ENCODE measurements at regions not wholly inside any gene's neighbourhood (a gene's known extent, or its start where the extent isn't known, plus 50 kb on each side); places are given as distances from the start of the nearest gene placed in this dataset.

- no peak for DNase-seq (ENCODE audit: low read depth in 1 of 2, low spot score in 1 of 2)
- TF ChIP-seq SPI1 (IDR thresholded peaks at IDR 0.05; ENCODE audit: borderline replicate concordance, low read depth) (no peak), CTCF (IDR thresholded peaks at IDR 0.05; ENCODE audit: insufficient read depth, low read length) (no peak), REST (IDR thresholded peaks at IDR 0.05; ENCODE audit: insufficient replicate concordance, low read depth) (no peak), GABPA (IDR thresholded peaks at IDR 0.05; ENCODE audit: low read depth) (no peak), POLR2AphosphoS5 (IDR thresholded peaks at IDR 0.05; ENCODE audit: low read depth) (no peak)
- no peak overlapping the region for H3K4me3 ChIP-seq (replicated peaks; ENCODE audit: insufficient read depth, low read length)
- no peaks in the 10 kb centered on the region for H3K27me3 ChIP-seq (ENCODE audit: insufficient read depth, poor library complexity, severe bottlenecking)
- no peak overlapping the region for H3K27ac ChIP-seq (replicated peaks)
These were observed 387.4 kb downstream of the ETV1 start for GRCh38 chr7:13602036-13602435.

- Histone ChIP-seq H3K4me3 (replicated peaks; ENCODE audit: insufficient read depth, low read length) (no peak overlapping the region), H3K27ac (replicated peaks) (no peak overlapping the region), H3K27me3 (ENCODE audit: insufficient read depth, poor library complexity, severe bottlenecking) (no peaks in the 10 kb centered on the region)
- no peak for TF ChIP-seq SPI1 (IDR thresholded peaks at IDR 0.05; ENCODE audit: borderline replicate concordance, low read depth)
- no peak for TF ChIP-seq CTCF (IDR thresholded peaks at IDR 0.05; ENCODE audit: insufficient read depth, low read length)
- no peak for TF ChIP-seq GABPA (IDR thresholded peaks at IDR 0.05; ENCODE audit: low read depth)
- no peak for TF ChIP-seq REST (IDR thresholded peaks at IDR 0.05; ENCODE audit: insufficient replicate concordance, low read depth)
- no peak for TF ChIP-seq POLR2AphosphoS5 (IDR thresholded peaks at IDR 0.05; ENCODE audit: low read depth)
- DNase-seq (ENCODE audit: low read depth in 1 of 2, low spot score in 1 of 2): no peak
These were observed 386.4 kb downstream of the ETV1 start for GRCh38 chr7:13603016-13603415.

- no peak for DNase-seq (ENCODE audit: low read depth in 1 of 2, low spot score in 1 of 2)
- Histone ChIP-seq H3K4me3 (replicated peaks; ENCODE audit: insufficient read depth, low read length) (no peak overlapping the region), H3K27me3 (ENCODE audit: insufficient read depth, poor library complexity, severe bottlenecking) (no peaks in the 10 kb centered on the region), H3K27ac (replicated peaks) (no peak overlapping the region)
- no peak for TF ChIP-seq CTCF (IDR thresholded peaks at IDR 0.05; ENCODE audit: insufficient read depth, low read length)
- no peak for TF ChIP-seq GABPA (IDR thresholded peaks at IDR 0.05; ENCODE audit: low read depth)
- no peak for TF ChIP-seq SPI1 (IDR thresholded peaks at IDR 0.05; ENCODE audit: borderline replicate concordance, low read depth)
- TF ChIP-seq POLR2AphosphoS5 (IDR thresholded peaks at IDR 0.05; ENCODE audit: low read depth): no peak
- TF ChIP-seq REST (IDR thresholded peaks at IDR 0.05; ENCODE audit: insufficient replicate concordance, low read depth): no peak
These were observed 385.8 kb downstream of the ETV1 start for GRCh38 chr7:13603661-13604060.
